ENCODE measurements at regions not wholly inside any gene's neighbourhood (a gene's known extent, or its start where the extent isn't known, plus 50 kb on each side); places are given as distances from the start of the nearest gene placed in this dataset.
"Not testable (repeated sequence)": the region's sequence is repeated elsewhere in the genome, so short reads cannot be mapped to it uniquely, and the experiment has no call there.

DNA sequence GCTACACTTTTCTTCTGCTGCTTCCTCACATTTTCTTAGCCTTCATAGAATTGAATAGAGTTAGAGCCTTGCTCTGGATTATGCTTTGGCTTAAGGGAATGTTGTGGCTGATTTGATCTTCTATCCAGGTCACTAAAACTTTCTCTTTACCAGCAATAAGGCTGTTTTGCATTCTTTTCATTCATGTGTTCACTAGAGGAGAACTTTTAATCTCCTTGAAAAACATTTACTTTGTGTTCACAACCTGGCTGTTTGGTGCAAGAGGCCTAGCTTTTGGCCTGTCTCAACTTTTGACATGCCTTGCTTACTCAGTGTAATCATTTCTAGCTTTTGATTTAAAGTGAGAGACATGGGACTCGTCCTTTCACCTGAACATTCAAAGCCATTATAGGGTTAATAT is 87.7 kb upstream of the RAB40AL start (continued):
- TF ChIP-seq, protein P1, sequence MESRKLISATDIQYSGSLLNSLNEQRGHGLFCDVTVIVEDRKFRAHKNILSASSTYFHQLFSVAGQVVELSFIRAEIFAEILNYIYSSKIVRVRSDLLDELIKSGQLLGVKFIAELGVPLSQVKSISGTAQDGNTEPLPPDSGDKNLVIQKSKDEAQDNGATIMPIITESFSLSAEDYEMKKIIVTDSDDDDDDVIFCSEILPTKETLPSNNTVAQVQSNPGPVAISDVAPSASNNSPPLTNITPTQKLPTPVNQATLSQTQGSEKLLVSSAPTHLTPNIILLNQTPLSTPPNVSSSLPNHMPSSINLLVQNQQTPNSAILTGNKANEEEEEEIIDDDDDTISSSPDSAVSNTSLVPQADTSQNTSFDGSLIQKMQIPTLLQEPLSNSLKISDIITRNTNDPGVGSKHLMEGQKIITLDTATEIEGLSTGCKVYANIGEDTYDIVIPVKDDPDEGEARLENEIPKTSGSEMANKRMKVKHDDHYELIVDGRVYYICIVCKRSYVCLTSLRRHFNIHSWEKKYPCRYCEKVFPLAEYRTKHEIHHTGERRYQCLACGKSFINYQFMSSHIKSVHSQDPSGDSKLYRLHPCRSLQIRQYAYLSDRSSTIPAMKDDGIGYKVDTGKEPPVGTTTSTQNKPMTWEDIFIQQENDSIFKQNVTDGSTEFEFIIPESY (IDR thresholded peaks at IDR 0.05) = no peak
- TF ChIP-seq, protein P2, sequence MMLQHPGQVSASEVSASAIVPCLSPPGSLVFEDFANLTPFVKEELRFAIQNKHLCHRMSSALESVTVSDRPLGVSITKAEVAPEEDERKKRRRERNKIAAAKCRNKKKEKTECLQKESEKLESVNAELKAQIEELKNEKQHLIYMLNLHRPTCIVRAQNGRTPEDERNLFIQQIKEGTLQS (IDR thresholded peaks at IDR 0.05) = no peak
- no peak for TF ChIP-seq RAD21 (IDR thresholded peaks at IDR 0.05)
- TF ChIP-seq, protein P3, sequence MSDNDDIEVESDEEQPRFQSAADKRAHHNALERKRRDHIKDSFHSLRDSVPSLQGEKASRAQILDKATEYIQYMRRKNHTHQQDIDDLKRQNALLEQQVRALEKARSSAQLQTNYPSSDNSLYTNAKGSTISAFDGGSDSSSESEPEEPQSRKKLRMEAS (IDR thresholded peaks at IDR 0.05) = no peak
- no peak for TF ChIP-seq REST (IDR thresholded peaks at IDR 0.05)
- no peak for TF ChIP-seq GABPA (IDR thresholded peaks at IDR 0.05 in 1 of 2, conservative IDR thresholded peaks at IDR 0.05 in 1 of 2)
- no peak for TF ChIP-seq FOXA1 (IDR thresholded peaks at IDR 0.05)

DNA sequence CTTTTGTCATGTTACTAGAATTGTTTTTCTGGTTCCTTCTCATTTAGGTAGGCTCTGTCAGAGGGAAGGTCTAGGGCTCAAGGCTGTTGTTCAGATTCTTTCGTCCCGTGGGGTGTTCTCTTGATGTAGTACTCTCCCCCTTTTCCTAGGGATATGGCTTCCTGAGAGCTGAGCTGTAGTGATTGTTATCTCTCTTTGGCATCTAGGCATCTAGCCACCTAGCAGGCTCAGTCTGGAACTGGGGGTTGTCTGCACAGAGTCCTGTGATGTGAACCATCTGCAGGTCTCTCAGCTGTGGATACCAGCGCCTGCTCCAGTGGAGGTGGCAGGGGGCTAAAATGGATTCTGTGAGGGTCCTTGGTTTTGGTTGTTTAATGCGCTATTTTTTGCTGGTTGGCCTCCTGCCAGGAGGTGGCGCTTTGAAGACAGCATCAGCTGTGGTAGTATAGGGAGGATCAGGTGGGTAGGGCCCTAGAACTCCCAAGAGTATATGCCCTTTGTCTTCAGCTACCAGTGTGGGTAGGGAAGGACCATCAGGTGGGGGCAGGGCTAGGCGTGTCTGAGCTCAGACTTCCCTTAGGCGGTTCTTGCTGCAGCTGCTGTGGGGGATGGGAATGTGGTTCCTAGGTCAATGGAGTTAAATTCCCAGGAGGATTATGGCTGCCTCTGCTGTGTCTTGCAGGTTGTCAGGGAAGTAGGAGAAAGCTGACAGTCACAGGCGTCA is 78.1 kb upstream of the RAB40AL start:
- not testable (repeated sequence) for H3K9ac ChIP-seq (ENCODE audit: low read depth in 1 of 2, low read length in 2 of 2); H3K36me3 ChIP-seq (ENCODE audit: control insufficient read depth in 4 of 4, insufficient read depth in 3 of 4, low read depth in 1 of 4, low read length in 3 of 4); H3K27ac ChIP-seq (ENCODE audit: low read depth in 1 of 2, low read length in 2 of 2); H3K4me3 ChIP-seq (ENCODE audit: low read depth in 1 of 3, low read length in 3 of 3); H3K27me3 ChIP-seq (ENCODE audit: control insufficient read depth in 4 of 4, insufficient read depth in 4 of 4, low read length in 3 of 4); H3K4me1 ChIP-seq (ENCODE audit: control insufficient read depth in 4 of 4, insufficient read depth in 4 of 4, low read length in 3 of 4); H3K9me3 ChIP-seq (ENCODE audit: control insufficient read depth in 4 of 4, low read length in 3 of 4); DNase-seq (ENCODE audit: low spot score)
- 97% methylated on average over 8 of the region's 8 CpGs for WGBS

DNA sequence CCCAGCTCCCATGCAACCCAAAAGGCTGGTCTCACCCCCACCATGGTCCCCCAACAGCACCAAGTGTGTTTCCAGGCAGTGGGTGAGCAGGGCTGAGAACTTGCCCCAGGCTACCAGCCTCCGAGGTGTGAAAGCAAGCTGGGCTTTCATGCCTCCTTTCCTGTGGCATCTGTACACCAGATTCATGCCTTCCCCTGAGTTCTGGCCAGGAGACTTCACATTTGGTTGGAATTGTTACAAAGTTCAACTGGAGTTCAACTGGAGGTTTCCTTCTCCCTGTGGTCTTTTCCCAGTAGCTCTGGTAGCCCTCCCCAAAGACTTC is 77.6 kb upstream of the RAB40AL start:
- Histone ChIP-seq H3K4me1 (ENCODE audit: control insufficient read depth in 4 of 4, insufficient read depth in 4 of 4, low read length in 3 of 4) (no peaks in the 10 kb centered on the region), H3K27me3 (ENCODE audit: control insufficient read depth in 4 of 4, insufficient read depth in 4 of 4, low read length in 3 of 4) (no peaks in the 10 kb centered on the region), H3K9ac (ENCODE audit: low read depth in 1 of 2, low read length in 2 of 2) (no peak overlapping the region), H3K9me3 (ENCODE audit: control insufficient read depth in 4 of 4, low read length in 3 of 4) (no peaks in the 10 kb centered on the region), H3K36me3 (ENCODE audit: control insufficient read depth in 4 of 4, insufficient read depth in 3 of 4, low read depth in 1 of 4, low read length in 3 of 4) (no peaks in the 10 kb centered on the region), H3K27ac (ENCODE audit: low read depth in 1 of 2, low read length in 2 of 2) (no peak overlapping the region), H3K4me3 (ENCODE audit: low read depth in 1 of 3, low read length in 3 of 3) (no peak overlapping the region)
- WGBS = 96% methylated on average over 1 of the region's 1 CpG
- no peak for DNase-seq (ENCODE audit: low spot score)
- TF ChIP-seq HNF4G (IDR thresholded peaks at IDR 0.05) (no peak), GABPA (IDR thresholded peaks at IDR 0.05 in 1 of 2, conservative IDR thresholded peaks at IDR 0.05 in 1 of 2) (no peak), HNF4A (conservative IDR thresholded peaks at IDR 0.05) (no peak), REST (IDR thresholded peaks at IDR 0.05) (no peak), RAD21 (IDR thresholded peaks at IDR 0.05) (no peak), RXRA (IDR thresholded peaks at IDR 0.05) (no peak), CTCF (IDR thresholded peaks at IDR 0.05; ENCODE audit: low read depth, low read length, missing input control) (no peak), SP1 (IDR thresholded peaks at IDR 0.05) (no peak), EGR1 (IDR thresholded peaks at IDR 0.05; ENCODE audit: low read depth in 2 of 2) (no peak)
- TF ChIP-seq, protein P3 (IDR thresholded peaks at IDR 0.05) = no peak
- TF ChIP-seq, protein P1 (IDR thresholded peaks at IDR 0.05) = no peak
- TF ChIP-seq, protein P2 (IDR thresholded peaks at IDR 0.05) = no peak
